ENCODE measurements at regions not wholly inside any gene's neighbourhood (a gene's known extent, or its start where the extent isn't known, plus 50 kb on each side); places are given as distances from the start of the nearest gene placed in this dataset.

DNA sequence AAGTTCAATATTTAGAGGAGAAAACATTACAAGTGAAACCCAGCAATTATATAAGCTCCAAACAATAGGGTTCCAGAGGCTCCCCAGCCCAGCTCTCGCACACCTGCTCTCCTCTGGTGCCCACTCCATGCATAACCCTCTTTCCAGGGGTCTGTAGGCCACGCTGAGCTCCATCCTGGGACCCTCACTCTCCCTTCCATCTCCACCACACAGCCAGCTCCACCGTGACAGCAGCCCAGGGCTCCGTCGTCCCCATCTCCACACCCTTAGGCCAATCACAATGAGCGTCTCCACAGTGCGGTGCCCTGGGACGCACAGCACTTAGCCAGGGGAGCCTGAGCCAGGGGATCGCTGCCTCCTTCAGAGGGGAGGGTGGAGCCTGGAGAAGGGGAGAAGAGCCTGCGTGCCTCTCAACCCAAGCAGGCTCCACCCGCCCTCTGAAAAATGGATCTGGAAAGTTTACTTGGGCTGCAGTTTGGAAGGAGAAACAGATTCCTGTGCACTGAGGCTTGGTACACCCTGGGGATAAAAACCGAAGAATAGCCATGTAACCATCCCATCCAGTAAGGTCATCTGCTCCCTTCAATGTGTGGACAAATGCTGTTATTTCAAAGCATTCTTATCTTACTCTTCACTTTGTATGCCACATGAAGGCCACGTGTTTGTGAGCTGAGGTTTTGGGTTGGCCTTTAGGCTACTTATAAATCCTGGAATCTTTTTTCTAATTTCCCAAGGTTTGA lies 72.4 kb upstream of the GGTLC1 start:
- H3K9me3 ChIP-seq (ENCODE audit: low read depth): no peaks in the 10 kb centered on the region
- no peak overlapping the region for H3K4me2 ChIP-seq
- 59% methylated on average over 13 of the region's 13 CpGs for WGBS (ENCODE audit: low lambda C conversion rate, missing lambda C conversion rate)
- no peak overlapping the region for H2AFZ ChIP-seq
- H3K27ac ChIP-seq: no peak overlapping the region
- H3K79me2 ChIP-seq: no peaks in the 10 kb centered on the region
- no peak for DNase-seq (ENCODE audit: low spot score)
- no peaks in the 10 kb centered on the region for H3K36me3 ChIP-seq (replicated peaks; ENCODE audit: insufficient read depth, low read depth)
- no peak overlapping the region for H3K4me3 ChIP-seq
- H3K27me3 ChIP-seq: no peaks in the 10 kb centered on the region
- H3K4me1 ChIP-seq (ENCODE audit: insufficient read depth): no peaks in the 10 kb centered on the region
- no peaks in the 10 kb centered on the region for H4K20me1 ChIP-seq (ENCODE audit: insufficient read depth, poor library complexity, severe bottlenecking)
- no peaks in the 10 kb centered on the region for H3K9me2 ChIP-seq (replicated peaks; ENCODE audit: insufficient read depth)
- TF ChIP-seq, protein P1, sequence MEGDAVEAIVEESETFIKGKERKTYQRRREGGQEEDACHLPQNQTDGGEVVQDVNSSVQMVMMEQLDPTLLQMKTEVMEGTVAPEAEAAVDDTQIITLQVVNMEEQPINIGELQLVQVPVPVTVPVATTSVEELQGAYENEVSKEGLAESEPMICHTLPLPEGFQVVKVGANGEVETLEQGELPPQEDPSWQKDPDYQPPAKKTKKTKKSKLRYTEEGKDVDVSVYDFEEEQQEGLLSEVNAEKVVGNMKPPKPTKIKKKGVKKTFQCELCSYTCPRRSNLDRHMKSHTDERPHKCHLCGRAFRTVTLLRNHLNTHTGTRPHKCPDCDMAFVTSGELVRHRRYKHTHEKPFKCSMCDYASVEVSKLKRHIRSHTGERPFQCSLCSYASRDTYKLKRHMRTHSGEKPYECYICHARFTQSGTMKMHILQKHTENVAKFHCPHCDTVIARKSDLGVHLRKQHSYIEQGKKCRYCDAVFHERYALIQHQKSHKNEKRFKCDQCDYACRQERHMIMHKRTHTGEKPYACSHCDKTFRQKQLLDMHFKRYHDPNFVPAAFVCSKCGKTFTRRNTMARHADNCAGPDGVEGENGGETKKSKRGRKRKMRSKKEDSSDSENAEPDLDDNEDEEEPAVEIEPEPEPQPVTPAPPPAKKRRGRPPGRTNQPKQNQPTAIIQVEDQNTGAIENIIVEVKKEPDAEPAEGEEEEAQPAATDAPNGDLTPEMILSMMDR (IDR thresholded peaks at IDR 0.05; ENCODE audit: poor library complexity): no peak
- TF ChIP-seq EZH2phosphoT487 (IDR thresholded peaks at IDR 0.05; ENCODE audit: low read depth, severe bottlenecking, unreplicated experiment) (no peak), EZH2 (IDR thresholded peaks at IDR 0.05; ENCODE audit: borderline replicate concordance) (no peak)

DNA sequence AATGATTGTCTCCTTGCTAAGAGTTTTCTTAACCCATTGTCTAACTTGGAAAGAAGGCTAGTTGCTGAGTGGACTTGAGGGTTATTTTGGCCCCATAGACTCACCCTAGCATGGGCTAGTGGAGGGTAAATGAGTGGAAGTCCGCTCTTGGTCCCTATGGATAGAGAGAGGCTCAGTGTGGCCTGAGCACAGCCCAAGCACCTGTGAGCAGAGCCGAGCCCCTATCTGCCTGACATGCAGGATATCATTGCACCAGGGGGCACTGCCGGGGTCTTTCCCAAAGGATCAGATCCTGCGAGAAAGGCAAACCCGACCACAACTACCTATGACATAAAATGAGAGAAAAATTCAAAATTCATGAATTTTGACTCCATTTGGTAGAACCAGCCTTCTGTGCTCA lies 70.6 kb upstream of the GGTLC1 start:
- Histone ChIP-seq H3K4me2 (no peak overlapping the region), H3K36me3 (replicated peaks; ENCODE audit: insufficient read depth, low read depth) (no peaks in the 10 kb centered on the region), H4K20me1 (ENCODE audit: insufficient read depth, poor library complexity, severe bottlenecking) (no peaks in the 10 kb centered on the region), H2AFZ (no peak overlapping the region), H3K4me1 (ENCODE audit: insufficient read depth) (no peaks in the 10 kb centered on the region), H3K27ac (no peak overlapping the region), H3K9me2 (replicated peaks; ENCODE audit: insufficient read depth) (no peaks in the 10 kb centered on the region), H3K9me3 (ENCODE audit: low read depth) (no peaks in the 10 kb centered on the region), H3K4me3 (no peak overlapping the region), H3K27me3 (no peaks in the 10 kb centered on the region), H3K79me2 (no peaks in the 10 kb centered on the region)
- TF ChIP-seq EZH2phosphoT487 (IDR thresholded peaks at IDR 0.05; ENCODE audit: low read depth, severe bottlenecking, unreplicated experiment) (no peak), EZH2 (IDR thresholded peaks at IDR 0.05; ENCODE audit: borderline replicate concordance) (no peak)
- TF ChIP-seq, protein P1 (IDR thresholded peaks at IDR 0.05; ENCODE audit: poor library complexity): no peak
- DNase-seq (ENCODE audit: low spot score): no peak
- WGBS (ENCODE audit: low lambda C conversion rate, missing lambda C conversion rate): 90% methylated on average over 5 of the region's 5 CpGs

DNA sequence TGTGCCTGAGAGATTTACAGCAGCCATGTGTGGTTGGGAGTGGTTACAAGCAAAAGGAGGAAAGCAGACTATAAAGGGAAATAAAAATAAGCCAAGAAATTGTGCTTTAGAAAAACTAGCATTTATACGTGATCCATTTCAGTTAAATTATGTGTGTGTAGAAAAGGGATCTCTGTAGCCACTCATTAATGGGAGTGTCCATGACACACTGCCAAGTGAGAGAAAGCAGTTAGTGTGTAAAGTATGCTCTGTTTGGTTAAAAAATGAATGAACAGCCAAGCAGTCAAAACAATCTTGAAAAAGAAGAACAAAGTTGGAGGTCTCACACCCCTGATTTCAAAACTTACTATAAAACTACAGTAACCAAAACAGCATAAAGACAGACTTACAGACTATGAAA lies 67.9 kb upstream of the GGTLC1 start:
- H3K4me1 ChIP-seq (ENCODE audit: insufficient read depth): no peaks in the 10 kb centered on the region
- H3K36me3 ChIP-seq (replicated peaks; ENCODE audit: insufficient read depth, low read depth): no peaks in the 10 kb centered on the region
- H3K4me3 ChIP-seq: no peak overlapping the region
- H4K20me1 ChIP-seq (ENCODE audit: insufficient read depth, poor library complexity, severe bottlenecking): no peaks in the 10 kb centered on the region
- DNase-seq (ENCODE audit: low spot score): no peak
- H2AFZ ChIP-seq: no peak overlapping the region
- H3K9me2 ChIP-seq (replicated peaks; ENCODE audit: insufficient read depth): no peaks in the 10 kb centered on the region
- no peak overlapping the region for H3K27ac ChIP-seq
- 80% methylated on average over 1 of the region's 1 CpG for WGBS (ENCODE audit: low lambda C conversion rate, missing lambda C conversion rate)
- H3K79me2 ChIP-seq: no peaks in the 10 kb centered on the region
- no peaks in the 10 kb centered on the region for H3K27me3 ChIP-seq
- no peak overlapping the region for H3K4me2 ChIP-seq
- TF ChIP-seq, protein P1 (IDR thresholded peaks at IDR 0.05; ENCODE audit: poor library complexity): no peak
- TF ChIP-seq EZH2phosphoT487 (IDR thresholded peaks at IDR 0.05; ENCODE audit: low read depth, severe bottlenecking, unreplicated experiment): no peak
- no peak for TF ChIP-seq EZH2 (IDR thresholded peaks at IDR 0.05; ENCODE audit: borderline replicate concordance)
- no peaks in the 10 kb centered on the region for H3K9me3 ChIP-seq (ENCODE audit: low read depth)

Measured in hepatocyte (in vitro differentiated cells).